GM12878 (cell line): ENCODE measurements at regions not wholly inside any gene's neighbourhood (a gene's known extent, or its start where the extent isn't known, plus 50 kb on each side); places are given as distances from the start of the nearest gene placed in this dataset.

Source experiments
- TF ChIP-seq, protein P1 (sequence below), 3 experiments: IDR thresholded peaks in 2 of 3; conservative IDR thresholded peaks in 1 of 3; 2 replicates each; pipeline ENCODE4 v1.5.1; 2011; ENCODE audit warnings: low read depth in 3 of 3, low read length in 3 of 3, mild to moderate bottlenecking in 3 of 3, control low read depth in 2 of 3, moderate library complexity in 2 of 3, inconsistent platforms in 1 of 3, mixed read lengths in 1 of 3; ENCODE audit not compliant: control insufficient read depth in 2 of 3, insufficient read depth in 1 of 3; ENCODE audit errors: extremely low read depth in 1 of 3
- TF ChIP-seq, protein P2 (sequence below): fragments of 450-650 bp; IDR thresholded peaks from 2 replicates; pipeline ENCODE4 v1.6.1; 2017; ENCODE audit warnings: mild to moderate bottlenecking, moderate library complexity
- TF ChIP-seq, protein P3 (sequence below): IDR thresholded peaks from 2 replicates; pipeline ENCODE4 v1.6.1; 2012; ENCODE audit warnings: low read depth, low read length, improper control_type of control experiment

DNA sequence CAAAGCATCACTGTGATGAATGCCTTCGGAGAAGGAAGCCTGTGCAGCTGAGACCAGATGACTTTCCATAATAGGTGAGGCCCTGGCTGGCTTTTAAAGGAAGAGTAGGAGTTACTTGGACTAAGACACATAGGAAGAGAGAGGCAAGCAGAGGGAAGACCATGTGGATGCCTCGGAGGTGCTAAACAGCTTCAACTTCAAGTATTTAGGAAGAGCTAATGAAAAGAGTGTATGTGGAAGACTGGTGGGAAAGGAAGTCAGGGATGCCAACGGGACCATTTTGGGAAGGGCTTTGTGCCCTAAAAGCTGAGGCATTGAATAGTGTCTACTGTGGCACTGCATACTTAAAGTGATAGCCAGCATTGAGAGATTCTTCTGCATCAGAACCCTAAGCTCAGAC is 69.3 kb upstream of the OPCML start:
- TF ChIP-seq, protein P1, sequence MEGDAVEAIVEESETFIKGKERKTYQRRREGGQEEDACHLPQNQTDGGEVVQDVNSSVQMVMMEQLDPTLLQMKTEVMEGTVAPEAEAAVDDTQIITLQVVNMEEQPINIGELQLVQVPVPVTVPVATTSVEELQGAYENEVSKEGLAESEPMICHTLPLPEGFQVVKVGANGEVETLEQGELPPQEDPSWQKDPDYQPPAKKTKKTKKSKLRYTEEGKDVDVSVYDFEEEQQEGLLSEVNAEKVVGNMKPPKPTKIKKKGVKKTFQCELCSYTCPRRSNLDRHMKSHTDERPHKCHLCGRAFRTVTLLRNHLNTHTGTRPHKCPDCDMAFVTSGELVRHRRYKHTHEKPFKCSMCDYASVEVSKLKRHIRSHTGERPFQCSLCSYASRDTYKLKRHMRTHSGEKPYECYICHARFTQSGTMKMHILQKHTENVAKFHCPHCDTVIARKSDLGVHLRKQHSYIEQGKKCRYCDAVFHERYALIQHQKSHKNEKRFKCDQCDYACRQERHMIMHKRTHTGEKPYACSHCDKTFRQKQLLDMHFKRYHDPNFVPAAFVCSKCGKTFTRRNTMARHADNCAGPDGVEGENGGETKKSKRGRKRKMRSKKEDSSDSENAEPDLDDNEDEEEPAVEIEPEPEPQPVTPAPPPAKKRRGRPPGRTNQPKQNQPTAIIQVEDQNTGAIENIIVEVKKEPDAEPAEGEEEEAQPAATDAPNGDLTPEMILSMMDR (IDR thresholded peaks at IDR 0.05 in 2 of 3, conservative IDR thresholded peaks at IDR 0.05 in 1 of 3; ENCODE audit: control insufficient read depth in 2 of 3, extremely low read depth in 1 of 3, insufficient read depth in 1 of 3, low read depth in 3 of 3, low read length in 3 of 3), result no peak
- TF ChIP-seq, protein P2, sequence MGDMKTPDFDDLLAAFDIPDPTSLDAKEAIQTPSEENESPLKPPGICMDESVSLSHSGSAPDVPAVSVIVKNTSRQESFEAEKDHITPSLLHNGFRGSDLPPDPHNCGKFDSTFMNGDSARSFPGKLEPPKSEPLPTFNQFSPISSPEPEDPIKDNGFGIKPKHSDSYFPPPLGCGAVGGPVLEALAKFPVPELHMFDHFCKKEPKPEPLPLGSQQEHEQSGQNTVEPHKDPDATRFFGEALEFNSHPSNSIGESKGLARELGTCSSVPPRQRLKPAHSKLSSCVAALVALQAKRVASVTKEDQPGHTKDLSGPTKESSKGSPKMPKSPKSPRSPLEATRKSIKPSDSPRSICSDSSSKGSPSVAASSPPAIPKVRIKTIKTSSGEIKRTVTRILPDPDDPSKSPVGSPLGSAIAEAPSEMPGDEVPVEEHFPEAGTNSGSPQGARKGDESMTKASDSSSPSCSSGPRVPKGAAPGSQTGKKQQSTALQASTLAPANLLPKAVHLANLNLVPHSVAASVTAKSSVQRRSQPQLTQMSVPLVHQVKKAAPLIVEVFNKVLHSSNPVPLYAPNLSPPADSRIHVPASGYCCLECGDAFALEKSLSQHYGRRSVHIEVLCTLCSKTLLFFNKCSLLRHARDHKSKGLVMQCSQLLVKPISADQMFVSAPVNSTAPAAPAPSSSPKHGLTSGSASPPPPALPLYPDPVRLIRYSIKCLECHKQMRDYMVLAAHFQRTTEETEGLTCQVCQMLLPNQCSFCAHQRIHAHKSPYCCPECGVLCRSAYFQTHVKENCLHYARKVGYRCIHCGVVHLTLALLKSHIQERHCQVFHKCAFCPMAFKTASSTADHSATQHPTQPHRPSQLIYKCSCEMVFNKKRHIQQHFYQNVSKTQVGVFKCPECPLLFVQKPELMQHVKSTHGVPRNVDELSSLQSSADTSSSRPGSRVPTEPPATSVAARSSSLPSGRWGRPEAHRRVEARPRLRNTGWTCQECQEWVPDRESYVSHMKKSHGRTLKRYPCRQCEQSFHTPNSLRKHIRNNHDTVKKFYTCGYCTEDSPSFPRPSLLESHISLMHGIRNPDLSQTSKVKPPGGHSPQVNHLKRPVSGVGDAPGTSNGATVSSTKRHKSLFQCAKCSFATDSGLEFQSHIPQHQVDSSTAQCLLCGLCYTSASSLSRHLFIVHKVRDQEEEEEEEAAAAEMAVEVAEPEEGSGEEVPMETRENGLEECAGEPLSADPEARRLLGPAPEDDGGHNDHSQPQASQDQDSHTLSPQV, result no peak
- TF ChIP-seq, protein P3, sequence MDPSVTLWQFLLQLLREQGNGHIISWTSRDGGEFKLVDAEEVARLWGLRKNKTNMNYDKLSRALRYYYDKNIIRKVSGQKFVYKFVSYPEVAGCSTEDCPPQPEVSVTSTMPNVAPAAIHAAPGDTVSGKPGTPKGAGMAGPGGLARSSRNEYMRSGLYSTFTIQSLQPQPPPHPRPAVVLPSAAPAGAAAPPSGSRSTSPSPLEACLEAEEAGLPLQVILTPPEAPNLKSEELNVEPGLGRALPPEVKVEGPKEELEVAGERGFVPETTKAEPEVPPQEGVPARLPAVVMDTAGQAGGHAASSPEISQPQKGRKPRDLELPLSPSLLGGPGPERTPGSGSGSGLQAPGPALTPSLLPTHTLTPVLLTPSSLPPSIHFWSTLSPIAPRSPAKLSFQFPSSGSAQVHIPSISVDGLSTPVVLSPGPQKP, result no peak
